HT-29 (cell line): ENCODE measurements at regions not wholly inside any gene's neighbourhood (a gene's known extent, or its start where the extent isn't known, plus 50 kb on each side); places are given as distances from the start of the nearest gene placed in this dataset.
"Not testable (repeated sequence)": the region's sequence is repeated elsewhere in the genome, so short reads cannot be mapped to it uniquely, and the experiment has no call there.

Experiments
- DNase-seq: peaks from one replicate; pipeline ENCODE4 v3.0.0-alpha.2; 2015; ENCODE audit warnings: low spot score

GRCh38 chr2:43019536-43020183 lies 206.7 kb downstream of the ZFP36L2 start:
- DNase-seq: no peak

DNA sequence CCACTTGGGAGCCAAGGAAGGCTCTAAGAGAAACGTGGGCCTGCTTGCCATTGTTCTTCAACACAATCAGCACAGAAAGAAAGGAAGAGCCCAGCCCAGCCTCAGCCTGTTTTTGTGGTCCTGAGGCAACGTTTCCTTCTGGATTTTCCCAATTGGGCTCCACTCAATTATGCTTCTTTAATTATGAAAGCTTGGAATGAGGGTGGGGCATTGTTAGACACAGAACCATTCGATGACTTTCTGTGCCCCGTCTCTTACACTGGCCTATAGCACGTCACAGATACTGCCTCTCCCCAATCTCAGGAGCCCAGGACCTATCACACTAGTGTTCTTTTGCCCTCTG lies 207.4 kb downstream of the ZFP36L2 start:
- no peak for DNase-seq

DNA sequence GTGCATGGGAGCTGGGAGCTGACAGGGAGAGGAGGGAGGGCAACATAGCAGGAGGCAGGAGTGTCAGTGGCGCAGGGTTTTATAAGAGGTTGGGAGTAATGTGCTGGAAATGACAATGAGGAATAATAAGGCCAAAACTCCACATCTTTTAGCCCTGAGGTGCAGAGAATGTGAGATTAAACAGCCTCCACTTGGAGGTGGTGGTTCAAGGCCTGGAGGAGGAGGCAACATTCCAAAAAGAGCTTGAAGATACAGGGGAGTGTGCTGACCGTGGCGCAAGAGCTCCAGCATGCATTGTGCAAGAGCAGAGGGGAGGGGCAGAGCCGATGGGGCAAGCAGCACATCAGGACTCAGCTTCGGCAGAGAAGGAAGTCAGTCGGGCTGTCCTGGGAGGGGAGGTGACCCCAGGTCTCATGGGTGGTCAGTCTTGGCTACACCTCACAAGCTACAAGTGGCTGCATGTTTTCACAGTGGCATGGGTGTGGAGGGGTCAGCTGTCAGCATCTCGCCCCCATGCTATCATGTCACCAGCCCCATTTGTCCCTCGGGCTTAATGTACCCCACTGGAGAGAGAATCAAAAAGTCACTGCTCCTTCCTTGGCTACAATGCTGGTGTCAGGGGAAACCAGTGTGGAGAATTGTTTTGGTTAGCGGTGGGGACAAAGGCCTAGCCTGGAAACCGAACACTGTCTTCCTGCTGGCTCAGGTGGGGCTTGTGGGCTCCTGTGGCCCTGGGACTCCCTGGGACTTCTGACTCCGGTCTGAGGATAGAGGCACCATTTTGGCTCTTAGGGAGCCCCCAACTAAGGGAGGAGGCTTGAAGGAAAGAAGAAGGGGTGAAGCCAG lies 208.0 kb downstream of the ZFP36L2 start:
- DNase-seq: no peak

- DNase-seq: no peak
Measured at GRCh38 chr2:43013821-43014345, 212.5 kb downstream of the ZFP36L2 start.

GRCh38 chr2:43012966-43013365 lies 213.4 kb downstream of the ZFP36L2 start:
- no peak for DNase-seq

DNA sequence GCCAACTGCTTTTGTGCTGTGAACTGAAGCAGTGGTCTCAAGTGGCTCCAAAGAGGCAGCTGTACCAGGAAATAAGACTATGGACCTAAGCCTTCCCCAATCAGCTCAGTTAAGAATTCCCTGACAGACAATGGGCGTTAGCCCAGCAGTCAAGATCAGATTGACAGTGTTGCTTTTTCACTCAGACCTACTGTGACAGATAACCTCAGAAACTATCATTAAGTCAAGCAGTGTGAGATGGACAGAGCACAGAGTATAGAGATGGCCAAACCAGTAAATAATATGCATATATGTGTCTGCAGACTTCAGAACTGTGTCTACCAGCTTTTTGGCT lies 215.3 kb downstream of the ZFP36L2 start:
- no peak for DNase-seq

DNA sequence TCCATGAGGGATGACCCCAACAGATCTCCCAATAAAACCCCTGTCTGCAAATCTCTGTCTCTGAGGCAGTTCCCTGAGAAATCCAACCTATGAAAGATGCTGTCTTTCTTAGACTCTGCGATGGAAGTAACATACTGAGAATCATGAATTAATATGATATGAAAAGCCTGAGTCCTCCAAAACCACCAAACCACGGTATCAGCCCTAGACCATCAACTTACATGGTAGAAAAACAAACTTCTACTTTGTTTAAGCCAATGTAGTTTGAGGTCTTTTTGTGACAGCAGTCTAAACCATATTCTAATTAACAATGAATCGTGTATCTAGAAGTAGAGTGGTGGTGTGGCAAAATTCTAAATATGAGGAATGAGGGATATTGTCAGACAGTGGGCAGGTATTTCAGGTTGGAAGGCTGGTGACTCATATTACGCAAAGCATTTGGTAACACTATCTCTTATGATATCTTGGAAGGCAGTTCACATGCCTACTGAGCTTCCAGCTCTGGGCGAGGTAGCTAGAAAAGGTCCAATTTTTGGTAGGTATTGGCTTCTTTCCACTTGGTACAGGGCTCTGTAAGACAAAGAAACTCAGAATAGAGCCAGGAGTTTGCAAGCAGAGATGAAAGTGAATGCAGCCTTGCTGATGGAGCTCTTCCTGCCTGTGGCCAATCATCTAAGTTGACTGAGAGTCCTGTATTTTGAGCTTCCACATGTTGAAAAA lies 215.8 kb downstream of the ZFP36L2 start:
- DNase-seq: peak; percentile 62

DNA sequence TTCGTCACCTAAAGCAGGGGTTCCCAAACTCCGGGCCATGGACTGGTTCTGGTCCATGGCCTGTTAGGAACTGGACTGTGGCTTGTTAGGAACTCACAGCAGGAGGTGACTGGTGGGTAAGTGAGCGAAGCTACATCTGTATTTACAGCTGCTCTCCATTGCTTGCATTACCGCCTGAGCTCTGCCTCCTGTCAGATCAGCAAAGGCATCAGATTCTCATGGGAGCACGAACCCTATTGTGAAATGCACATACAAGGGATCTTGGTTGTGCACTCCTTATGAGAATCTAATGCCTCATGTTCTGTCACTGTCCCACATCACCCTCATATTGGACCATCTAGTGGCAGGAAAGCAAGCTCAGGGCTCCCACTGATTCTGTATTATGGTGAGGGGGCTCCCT lies 217.0 kb downstream of the ZFP36L2 start:
- no peak for DNase-seq

DNA sequence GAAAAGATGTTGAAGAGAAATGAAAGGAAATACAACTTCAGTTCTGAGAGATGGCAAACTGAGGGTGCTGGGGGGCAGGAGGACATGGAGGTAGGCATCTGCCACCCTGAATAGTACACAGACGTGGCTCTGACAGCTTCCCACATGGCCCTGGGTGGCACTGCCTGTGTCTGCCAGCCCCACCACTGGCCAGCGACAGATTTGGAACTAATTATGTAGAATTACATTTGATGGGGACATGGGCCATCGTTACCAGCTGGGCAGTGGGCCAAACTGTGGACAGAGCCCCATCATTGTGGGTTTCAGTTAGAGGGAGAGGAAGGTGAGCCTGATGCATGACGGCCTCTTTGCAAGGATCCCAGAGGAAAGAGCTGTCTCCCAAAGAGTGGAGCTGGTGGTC lies 216.0 kb upstream of the HAAO start:
- DNase-seq: no peak

- no peak for DNase-seq
Measured at GRCh38 chr2:43007901-43008300, 215.5 kb upstream of the HAAO start.

- no peak for DNase-seq
Measured at GRCh38 chr2:43006834-43007543, 214.6 kb upstream of the HAAO start.

GRCh38 chr2:43005975-43006833 lies 213.8 kb upstream of the HAAO start:
- no peak for DNase-seq

GRCh38 chr2:43005245-43005974 lies 213.0 kb upstream of the HAAO start:
- peak; percentile 71 for DNase-seq

DNA sequence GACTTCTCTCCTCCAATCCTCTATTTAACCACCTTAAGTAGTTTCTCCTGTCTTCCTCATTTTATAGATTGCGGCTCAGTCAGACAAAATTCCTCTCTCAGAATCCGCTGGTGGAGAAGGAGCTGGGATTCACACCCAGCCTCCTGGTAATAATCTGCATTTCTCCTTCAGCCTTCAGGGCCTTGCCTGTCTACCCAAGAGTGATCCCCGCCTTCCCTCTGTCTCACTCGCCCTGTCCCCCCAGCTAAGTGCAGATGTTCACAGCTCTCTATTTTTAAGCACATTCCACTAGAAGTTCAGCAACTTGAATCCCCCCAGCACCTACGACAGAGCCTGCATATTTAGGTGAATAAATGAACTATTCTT lies 212.5 kb upstream of the HAAO start:
- no peak for DNase-seq

DNA sequence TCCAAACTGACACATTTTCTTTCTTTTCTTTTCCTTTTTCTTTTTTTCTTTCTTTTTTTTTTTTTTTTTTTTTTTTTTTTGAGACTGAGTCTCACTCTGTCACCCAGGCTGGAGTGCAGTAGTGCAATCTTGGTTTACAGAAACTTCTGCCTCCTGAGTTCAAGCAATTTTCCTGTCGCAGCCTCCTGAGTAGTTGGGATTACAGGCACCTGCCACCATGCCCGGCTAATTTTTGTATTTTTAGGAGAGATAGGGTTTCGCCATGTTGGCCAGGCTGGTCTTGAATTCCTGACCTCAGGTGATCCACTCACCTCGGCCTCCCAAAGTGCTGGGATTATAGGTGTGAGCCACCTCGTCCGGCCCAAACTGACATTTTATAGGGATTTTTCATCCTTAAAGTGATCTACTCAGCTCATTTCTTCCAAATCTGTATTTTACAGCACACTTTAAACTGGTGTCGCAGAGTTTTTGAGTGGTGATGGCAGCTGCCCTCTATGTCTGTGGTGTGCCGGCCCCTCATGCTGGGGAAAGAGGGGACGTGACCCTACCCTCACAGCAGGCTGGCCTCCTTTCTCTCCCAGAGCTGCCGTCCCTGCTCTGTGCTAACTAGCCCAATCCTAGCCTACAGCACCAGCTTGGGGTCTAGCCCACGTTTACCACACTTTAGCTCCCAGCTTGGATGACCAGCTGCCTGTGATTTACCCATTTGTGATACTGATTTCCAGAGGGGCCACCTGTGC lies 211.9 kb upstream of the HAAO start:
- not testable (repeated sequence) for DNase-seq

DNA sequence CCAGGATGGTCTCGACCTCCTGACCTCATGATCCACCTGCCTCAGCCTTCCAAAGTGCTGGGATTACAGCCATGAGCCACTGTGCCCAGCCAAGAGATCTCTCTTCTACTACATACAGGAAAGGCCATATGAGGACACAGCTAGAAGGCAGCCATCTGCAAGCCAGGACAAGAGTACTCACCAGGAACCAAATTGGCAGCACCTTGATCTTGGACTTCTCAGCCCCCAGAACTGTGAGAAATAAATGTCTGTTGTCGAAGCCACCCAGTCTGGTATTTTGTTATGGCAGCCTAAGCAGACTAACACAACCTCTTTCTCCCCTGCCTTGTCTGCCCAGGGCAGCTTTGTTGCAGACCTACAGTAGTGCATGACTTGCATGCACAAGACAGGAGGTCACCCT lies 211.3 kb upstream of the HAAO start:
- DNase-seq: no peak

GRCh38 chr2:43001787-43002468 lies 209.5 kb upstream of the HAAO start:
- DNase-seq: no peak

GRCh38 chr2:43001055-43001378 lies 208.6 kb upstream of the HAAO start:
- DNase-seq: no peak
